Kasumi-1 (cell line): ENCODE measurements at regions not wholly inside any gene's neighbourhood (a gene's known extent, or its start where the extent isn't known, plus 50 kb on each side); places are given as distances from the start of the nearest gene placed in this dataset.
A peak's percentile ranks its signal among the peaks of the same experiment; 100 is the strongest.
"Not testable (repeated sequence)": the region's sequence is repeated elsewhere in the genome, so short reads cannot be mapped to it uniquely, and the experiment has no call there.

ENCODE experiments used
- DNase-seq, 2 experiments: peaks; one replicate each; lab custom pipeline; 2025; lab: John Stamatoyannopoulos, UW

DNA sequence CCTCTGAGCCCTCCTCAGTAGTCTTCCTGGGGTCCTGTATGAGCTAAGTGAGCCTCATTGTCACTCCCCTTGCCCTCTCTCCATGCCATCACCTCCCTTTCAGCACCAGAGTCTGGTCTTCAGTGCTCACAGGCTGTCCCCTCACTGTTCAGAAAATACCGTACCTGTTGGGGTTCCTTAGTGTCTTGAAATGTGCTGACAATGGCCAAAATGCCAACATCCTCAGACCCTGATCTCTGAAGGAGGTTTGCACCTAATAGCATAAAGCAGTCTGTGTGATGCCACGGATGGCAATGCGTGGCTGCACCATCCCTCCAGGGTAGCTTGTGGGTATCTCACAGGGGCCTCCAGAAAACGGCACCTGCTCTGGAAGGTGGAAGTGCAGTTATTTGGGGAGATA, 301.0 kb upstream of the TLE3 start:
- DNase-seq: no peak

GRCh38 chr15:70396807-70397206, 299.1 kb upstream of the TLE3 start:
- DNase-seq: no peak

GRCh38 chr15:70395164-70395563, 297.4 kb upstream of the TLE3 start:
- no peak for DNase-seq

DNA sequence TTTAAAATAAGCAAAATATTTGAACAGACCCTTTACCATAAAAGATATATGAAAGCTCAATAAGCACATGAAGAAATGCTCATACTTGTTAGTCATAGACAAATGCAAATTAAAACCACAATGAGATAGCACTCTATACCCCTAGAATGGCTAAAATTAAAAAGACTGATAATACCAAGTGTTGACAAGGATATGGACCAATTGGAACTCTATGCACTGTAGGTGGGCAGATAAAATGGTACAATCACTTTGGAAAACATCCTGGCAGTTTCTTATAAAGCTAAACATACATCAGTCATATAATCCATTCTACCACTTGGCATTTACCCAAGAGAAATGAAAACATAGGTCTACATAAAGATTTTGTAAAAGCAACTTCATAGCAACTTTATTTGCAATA, 293.0 kb upstream of the TLE3 start:
- no peak for DNase-seq

DNA sequence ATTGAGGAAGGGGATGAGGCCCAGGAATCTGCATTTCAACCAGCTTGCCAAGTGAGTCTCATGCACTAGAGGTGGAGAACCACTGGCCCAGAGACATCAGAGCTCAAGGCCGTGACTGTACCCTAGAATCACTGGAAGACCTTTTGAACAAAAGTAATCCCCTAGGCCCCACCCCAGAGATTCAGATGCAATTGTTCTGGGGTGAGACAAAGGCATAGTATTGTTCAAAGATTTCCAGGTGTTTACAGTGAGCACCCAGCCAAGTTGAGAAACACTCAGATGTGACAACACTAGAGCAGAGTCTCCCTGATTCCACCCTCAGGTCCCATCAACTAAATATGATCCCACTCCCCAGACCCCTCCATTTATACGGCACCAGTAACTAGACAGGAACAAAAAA, 290.3 kb upstream of the TLE3 start:
- DNase-seq: no peak

DNA sequence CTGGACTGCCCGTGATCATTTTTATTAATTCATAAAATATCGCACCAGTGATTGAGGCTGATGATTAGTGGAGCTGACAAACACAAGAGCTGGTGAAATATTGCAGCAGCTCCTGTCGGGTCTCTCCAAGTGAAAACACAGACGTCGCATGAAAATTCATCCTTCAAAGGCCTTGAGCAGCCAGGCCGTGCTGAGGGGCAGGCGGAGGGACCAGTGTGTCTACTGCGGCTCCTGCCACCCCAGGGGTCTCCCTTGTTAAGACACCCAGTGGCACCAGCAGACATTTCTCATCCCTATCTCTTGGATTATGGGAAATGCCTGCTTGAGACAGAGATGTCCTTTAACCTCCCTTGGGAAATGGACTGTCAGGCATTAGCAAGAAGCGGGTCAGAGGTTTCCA, 289.4 kb upstream of the TLE3 start:
- DNase-seq: no peak

GRCh38 chr15:70385711-70386110, 288.0 kb upstream of the TLE3 start:
- DNase-seq: no peak

- no peak for DNase-seq
These were observed 287.3 kb upstream of the TLE3 start for GRCh38 chr15:70385052-70385451.

DNA sequence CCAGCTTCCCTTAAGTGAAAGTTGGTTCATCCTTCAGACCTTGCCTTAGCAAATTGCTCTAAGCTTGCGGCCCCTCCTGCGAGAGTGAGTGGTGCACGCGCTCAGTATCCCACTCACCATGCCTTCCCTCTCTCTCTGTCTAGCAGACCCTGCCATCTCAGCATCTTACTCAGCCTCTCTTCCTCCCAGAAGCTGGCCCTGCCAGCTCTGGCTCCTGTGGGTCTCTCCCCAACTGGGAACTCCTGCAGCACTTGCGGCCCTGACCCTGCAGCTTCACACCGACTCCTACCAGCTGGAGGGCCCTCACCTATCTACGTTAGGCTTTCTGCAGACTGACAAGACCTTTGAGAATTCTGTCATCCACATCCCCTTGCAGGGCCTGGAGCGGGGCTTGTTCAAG, 286.1 kb upstream of the TLE3 start:
- DNase-seq: no peak

GRCh38 chr15:70382762-70383458, 285.2 kb upstream of the TLE3 start:
- no peak for DNase-seq

DNA sequence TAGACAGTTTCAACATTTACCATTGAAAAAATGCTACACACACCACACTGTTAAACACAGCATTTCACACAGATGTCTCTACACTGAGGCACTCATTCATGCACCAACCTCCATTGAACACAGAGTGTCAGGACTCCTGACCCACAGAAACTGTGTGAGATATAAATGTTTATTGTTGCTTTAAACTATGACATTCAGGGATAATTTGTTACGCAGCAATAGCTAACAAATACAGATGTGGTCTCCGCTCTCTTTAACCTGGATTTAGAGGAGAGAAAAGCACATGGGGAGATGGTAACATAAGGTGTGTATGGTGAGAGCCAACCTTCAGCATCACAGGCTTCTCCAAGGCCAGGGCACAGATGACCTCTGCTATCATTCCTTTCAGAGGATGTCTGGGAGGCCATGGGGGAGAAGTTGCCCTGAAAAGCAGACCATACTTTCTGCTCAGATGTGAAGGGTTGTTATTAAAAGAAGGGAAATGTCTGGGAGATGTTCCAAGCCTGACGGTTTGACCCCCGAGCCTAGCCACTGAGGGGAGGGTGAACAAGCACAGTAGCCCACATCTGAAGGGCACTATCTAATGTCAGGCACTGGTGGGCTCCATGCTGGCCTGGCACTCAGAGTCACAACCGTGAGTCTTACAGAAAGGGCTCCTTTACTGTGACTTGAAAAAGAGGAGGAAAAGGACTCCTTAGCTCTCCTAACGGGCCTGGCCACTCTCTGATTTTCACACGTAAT, 284.5 kb upstream of the TLE3 start:
- DNase-seq: no peak

- no peak for DNase-seq
These were observed 282.5 kb upstream of the TLE3 start for GRCh38 chr15:70379938-70380883.

DNA sequence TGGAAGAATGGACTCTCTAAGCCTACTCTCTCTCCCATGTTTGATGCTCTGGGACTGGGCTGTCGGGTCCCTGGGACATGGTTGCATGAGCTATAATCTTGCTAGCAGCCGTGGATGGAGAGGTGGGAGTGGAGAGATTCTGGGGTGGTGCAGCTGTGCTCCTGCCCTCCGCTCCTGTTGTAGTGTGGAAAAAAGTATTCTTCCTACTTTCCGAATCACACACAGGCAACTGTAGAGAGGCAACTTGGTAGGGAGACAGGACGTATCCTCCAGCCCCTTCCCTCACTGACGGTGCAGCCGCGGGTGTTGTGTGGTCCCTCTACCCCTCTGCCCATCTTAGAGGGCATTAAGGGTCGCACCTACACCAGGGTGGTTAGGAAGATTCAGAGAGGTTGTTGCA, 281.4 kb upstream of the TLE3 start:
- DNase-seq: no peak

DNA sequence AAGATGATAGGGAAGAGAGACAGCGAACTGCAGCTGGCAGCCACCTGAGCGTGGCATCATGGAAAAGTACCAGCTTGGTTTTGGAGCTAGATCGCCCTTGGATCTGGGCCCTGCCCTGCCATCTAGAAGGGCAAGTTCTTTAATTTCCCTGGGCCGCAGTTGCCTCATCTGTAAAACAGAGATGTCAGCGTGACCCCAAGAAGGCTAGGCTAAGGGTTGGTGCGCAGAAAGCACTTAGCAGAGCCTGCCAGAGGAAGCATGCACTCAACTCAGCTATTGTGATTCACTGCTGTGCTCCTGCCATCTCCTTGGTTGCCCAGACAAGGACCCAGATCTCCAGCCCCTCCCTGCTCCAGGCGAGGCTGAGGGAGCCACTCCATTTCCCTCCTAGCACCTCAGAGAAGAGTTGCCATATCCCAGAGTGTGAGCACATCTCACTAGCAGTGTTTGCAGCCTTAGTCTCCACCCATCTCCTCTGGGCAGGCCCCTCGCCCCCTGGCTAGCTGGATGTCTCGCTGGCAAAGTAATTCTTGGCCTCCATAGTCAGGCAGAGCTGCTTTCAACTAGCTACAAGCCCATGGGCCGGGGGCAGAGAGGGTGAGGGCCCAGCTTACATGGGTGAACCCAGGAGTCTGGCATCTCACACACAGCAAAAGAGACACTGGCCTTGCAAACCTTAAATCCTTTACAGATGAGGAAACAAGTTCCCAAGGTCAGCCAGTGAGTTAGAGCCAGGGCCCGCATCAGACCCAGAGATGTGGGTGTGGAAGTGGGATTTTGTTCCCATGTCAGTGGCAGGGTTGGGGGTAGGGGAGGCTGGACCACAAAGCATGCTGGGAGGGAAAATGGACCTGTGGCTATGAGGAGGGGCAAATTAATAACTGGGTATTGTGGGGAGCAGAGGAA, 280.7 kb upstream of the TLE3 start:
- no peak for DNase-seq

DNA sequence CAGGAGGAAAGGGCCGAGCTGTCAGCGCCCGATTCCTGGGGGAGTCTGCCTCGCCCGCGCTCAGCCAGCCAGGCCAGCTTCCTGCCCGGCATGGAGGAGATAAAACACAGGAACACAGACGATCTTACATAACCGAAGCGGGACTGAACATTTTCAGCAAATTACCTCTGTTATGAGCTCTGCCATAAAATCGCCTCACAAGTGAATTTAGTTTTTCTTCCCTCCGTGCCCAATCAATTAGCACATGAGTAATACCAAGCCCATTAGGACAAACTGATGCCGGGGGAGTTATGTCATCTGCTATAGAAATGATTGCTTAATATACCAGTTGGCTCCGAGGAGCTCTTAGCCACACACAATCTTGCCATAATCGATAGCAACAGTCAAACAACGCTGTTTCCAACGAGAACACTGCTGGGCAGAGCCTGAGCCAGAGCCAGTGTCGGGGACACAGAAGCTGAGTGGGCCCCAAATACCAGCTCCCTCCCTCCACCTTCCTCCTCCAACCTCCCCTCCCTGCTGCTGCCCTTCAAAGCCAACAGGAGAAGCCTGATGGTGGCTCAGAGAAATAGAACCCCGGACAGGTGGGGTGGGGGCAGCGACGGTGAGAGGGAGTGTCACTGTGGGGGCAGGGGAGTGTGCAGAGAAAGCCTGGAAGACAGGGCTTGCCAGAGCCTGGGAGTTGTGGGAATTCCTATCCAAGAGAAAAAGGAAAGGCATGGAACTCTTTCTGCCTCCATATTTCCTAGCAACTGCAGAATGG, 279.4 kb upstream of the TLE3 start:
- DNase-seq: peak; percentile 5 to 6

DNA sequence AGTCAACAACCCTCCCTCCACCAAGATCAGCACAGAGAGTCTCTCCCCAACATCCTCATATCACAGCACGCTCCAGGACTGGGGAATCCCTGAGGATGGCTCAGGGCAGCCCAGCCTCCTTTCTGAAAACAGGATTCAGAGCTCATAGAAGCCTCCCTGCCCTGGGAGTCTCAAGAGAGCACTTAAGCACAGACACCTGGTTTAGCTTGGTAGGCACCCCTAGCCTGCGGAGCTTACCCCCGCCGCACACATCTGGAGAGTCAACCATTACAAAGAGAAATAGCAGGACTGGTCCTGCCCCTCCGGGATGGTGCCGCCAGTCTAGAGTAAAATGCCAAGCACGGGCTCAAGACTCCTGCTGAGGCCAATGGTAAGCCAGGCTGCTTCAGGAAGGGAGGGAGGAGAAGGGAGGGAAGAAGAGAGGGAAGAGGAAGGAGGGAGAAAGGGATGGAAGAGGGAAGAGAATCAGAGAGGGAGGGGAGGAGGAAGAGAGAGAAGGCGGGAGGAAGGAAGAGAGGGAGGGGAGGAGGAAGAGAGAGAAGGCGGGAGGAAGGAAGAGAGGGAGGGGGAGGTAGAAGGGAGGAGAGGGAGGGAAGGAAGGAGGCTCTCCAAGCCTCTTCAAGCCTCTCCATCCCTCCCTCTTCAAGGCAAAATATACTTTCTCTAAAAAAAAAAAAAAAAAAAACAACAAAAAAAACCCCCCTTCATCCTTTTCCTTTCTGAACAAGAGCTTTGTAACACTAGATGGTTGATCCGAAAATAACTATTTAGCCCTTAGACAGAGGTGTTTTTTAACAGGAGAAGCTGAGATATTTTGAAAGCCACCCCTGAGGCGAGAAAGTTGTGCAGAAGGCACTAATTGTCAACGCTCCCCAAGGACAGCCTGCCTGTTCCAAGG, 278.6 kb upstream of the TLE3 start:
- no peak for DNase-seq

DNA sequence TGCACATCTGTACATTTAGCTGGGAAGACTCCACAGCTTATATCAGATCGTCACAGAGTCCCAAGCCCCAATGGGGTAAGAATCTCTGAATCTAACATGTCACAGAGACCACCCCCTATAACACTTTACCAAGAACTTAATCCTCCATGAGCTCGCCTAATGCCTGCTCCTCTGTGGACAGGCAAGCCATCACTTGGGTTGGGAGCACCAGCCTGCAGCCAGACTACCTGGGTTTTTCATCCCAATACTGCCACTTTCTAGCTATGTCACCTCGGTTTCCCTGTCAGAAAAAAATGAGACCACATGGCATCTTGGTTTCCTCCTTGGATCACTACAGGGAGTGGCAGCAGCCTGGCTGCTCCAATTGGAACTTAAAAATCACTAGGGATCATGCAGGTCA, 277.9 kb upstream of the TLE3 start:
- no peak for DNase-seq

- DNase-seq: no peak
These were observed 277.3 kb upstream of the TLE3 start for GRCh38 chr15:70375006-70375431.

- DNase-seq: no peak
These were observed 276.4 kb upstream of the TLE3 start for GRCh38 chr15:70374096-70374495.

GRCh38 chr15:70373439-70373838, 275.7 kb upstream of the TLE3 start:
- DNase-seq: not testable (repeated sequence)
